ENCODE measurements at regions not wholly inside any gene's neighbourhood (a gene's known extent, or its start where the extent isn't known, plus 50 kb on each side); places are given as distances from the start of the nearest gene placed in this dataset.

GRCh38 chr9:71583792-71584191 lies 184.5 kb downstream of the CEMIP2 start:
- TF ChIP-seq POLR2A (IDR thresholded peaks at IDR 0.05; ENCODE audit: extremely low read depth, insufficient read length) (no peak), CTCF (IDR thresholded peaks at IDR 0.05; ENCODE audit: low read depth, low read length) (no peak), MYC (IDR thresholded peaks at IDR 0.05; ENCODE audit: low read depth, low read length) (no peak), MAX (IDR thresholded peaks at IDR 0.05; ENCODE audit: low read depth, low read length) (no peak)
- no peak for DNase-seq (ENCODE audit: low read depth)
- no peak overlapping the region for H3K4me3 ChIP-seq (ENCODE audit: low read depth, low read length)

GRCh38 chr9:71582347-71582746 lies 186.0 kb downstream of the CEMIP2 start:
- H3K4me3 ChIP-seq (ENCODE audit: low read depth, low read length) = no peak overlapping the region
- DNase-seq (ENCODE audit: low read depth) = no peak
- TF ChIP-seq MAX (IDR thresholded peaks at IDR 0.05; ENCODE audit: low read depth, low read length) = no peak
- no peak for TF ChIP-seq CTCF (IDR thresholded peaks at IDR 0.05; ENCODE audit: low read depth, low read length)
- no peak for TF ChIP-seq POLR2A (IDR thresholded peaks at IDR 0.05; ENCODE audit: extremely low read depth, insufficient read length)
- TF ChIP-seq MYC (IDR thresholded peaks at IDR 0.05; ENCODE audit: low read depth, low read length) = no peak

GRCh38 chr9:71581101-71581500 lies 187.2 kb downstream of the CEMIP2 start:
- no peak for TF ChIP-seq MYC (IDR thresholded peaks at IDR 0.05; ENCODE audit: low read depth, low read length)
- H3K4me3 ChIP-seq (ENCODE audit: low read depth, low read length) = no peak overlapping the region
- no peak for DNase-seq (ENCODE audit: low read depth)

- no peak overlapping the region for H3K4me3 ChIP-seq (ENCODE audit: low read depth, low read length)
- DNase-seq (ENCODE audit: low read depth) = peak; percentile 0
- TF ChIP-seq MYC (IDR thresholded peaks at IDR 0.05; ENCODE audit: low read depth, low read length) (no peak), MAX (IDR thresholded peaks at IDR 0.05; ENCODE audit: low read depth, low read length) (no peak), CTCF (IDR thresholded peaks at IDR 0.05; ENCODE audit: low read depth, low read length) (no peak), POLR2A (IDR thresholded peaks at IDR 0.05; ENCODE audit: extremely low read depth, insufficient read length) (no peak)
Measured at GRCh38 chr9:71571186-71571585, 197.1 kb downstream of the CEMIP2 start.

GRCh38 chr9:71567890-71568289 lies 200.4 kb downstream of the CEMIP2 start:
- no peak for DNase-seq (ENCODE audit: low read depth)
- TF ChIP-seq MYC (IDR thresholded peaks at IDR 0.05; ENCODE audit: low read depth, low read length) = no peak
- TF ChIP-seq MAX (IDR thresholded peaks at IDR 0.05; ENCODE audit: low read depth, low read length) = no peak
- no peak for TF ChIP-seq POLR2A (IDR thresholded peaks at IDR 0.05; ENCODE audit: extremely low read depth, insufficient read length)
- TF ChIP-seq CTCF (IDR thresholded peaks at IDR 0.05; ENCODE audit: low read depth, low read length) = no peak
- H3K4me3 ChIP-seq (ENCODE audit: low read depth, low read length) = no peak overlapping the region

GRCh38 chr9:71562140-71562539 lies 206.2 kb downstream of the CEMIP2 start:
- no peak for DNase-seq (ENCODE audit: low read depth)
- no peak overlapping the region for H3K4me3 ChIP-seq (ENCODE audit: low read depth, low read length)
- no peak for TF ChIP-seq POLR2A (IDR thresholded peaks at IDR 0.05; ENCODE audit: extremely low read depth, insufficient read length)
- TF ChIP-seq MAX (IDR thresholded peaks at IDR 0.05; ENCODE audit: low read depth, low read length) = no peak
- TF ChIP-seq CTCF (IDR thresholded peaks at IDR 0.05; ENCODE audit: low read depth, low read length) = no peak
- TF ChIP-seq MYC (IDR thresholded peaks at IDR 0.05; ENCODE audit: low read depth, low read length) = no peak

Data from NB4 (cell line).